ENCODE measurements at regions not wholly inside any gene's neighbourhood (a gene's known extent, or its start where the extent isn't known, plus 50 kb on each side); places are given as distances from the start of the nearest gene placed in this dataset.
"Not testable (repeated sequence)": the region's sequence is repeated elsewhere in the genome, so short reads cannot be mapped to it uniquely, and the experiment has no call there.

DNA sequence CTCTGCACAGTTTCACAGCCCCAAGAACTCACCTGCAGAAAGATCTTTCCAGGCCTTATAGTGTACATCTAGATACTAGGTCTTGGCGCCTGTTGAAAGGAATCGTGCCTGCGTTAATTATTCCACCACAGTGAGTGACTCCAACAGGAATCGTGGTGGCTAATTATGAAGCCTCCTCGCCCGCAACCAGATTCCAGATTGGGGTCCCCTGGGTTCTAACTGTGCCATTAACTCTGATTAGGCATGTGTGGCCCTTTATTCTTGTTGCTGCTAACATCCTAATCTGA, 295.3 kb upstream of the MAF start:
- no peak for DNase-seq (ENCODE audit: low read depth)

DNA sequence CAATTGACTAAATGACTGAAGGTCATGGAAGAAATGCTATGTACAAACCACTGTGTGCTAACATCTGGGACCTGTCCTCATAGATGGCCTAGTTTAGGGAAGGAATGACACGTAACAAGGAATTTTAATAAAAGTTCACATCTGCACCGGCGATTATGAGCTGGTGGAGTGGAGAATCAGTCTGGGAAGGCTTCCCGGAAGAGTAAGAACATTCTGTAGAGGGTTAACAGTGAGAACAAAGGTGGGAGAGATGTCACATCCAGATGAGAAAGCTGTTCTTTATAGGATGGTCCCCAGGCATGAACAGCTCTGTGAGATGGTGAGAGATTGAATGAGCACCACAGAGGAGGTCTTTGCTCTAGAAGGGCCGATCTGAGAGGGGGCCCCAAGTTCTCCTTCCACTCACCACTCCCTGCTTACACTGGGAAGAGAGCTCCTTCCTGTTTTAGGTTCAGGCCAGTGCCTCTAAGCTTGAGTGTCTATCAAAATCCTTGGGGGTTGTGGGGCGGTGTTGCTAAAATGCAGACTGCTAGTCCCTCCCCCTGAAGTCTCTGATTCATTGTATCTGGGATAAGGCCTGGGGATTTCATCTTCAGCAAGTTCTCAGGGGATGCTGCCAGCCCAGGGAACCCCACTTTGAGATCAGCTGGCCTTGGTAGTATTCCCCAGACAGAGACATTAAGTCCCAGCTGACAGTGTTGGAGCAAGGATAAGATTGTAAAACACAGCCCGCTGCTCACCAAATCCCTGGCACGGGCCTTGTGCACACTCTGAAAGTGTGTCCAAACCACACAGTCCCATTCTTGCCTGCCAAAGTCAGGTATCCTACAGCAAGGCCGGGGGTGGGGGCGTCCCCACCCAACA, 294.7 kb upstream of the MAF start:
- no peak for DNase-seq (ENCODE audit: low read depth)

DNA sequence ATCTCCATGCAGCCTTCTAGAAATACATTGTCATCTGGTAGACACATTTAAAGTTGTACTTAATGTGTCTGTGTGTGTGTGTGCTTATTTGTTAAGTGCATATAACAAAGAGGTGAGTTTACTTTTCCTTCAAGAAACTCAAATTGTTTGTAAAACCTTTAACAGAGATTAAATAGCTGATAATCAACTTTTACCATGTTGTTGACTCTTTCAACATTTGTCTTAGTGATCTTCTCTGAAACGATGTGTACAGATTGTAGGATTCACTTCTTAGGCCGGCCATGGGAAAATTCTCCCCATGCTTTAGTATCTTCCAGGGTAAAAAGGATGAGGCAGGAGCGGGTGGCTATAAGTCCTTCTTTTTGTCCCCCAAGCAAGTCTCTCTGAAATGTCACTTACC, 292.9 kb upstream of the MAF start:
- no peak for DNase-seq (ENCODE audit: low read depth)

DNA sequence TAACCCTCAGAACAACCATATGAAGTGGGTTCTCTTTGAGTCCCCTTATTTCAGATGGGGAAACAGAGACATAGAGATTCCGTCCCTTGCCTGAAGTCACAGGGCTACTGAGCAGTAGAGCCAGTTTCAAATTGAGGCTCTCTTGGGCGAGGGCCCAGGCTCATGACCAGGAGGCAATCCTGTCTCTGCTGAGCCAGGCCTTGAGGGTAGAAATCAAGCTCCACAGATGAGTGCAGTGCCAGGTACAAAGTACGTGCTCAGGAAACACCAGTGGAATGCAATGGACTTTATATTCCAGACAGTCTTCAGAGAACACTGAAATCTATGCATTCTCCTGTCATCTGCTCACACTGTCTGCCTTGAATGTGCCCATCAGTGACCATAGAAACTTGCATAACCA, 291.7 kb upstream of the MAF start:
- no peak for DNase-seq (ENCODE audit: low read depth)

DNA sequence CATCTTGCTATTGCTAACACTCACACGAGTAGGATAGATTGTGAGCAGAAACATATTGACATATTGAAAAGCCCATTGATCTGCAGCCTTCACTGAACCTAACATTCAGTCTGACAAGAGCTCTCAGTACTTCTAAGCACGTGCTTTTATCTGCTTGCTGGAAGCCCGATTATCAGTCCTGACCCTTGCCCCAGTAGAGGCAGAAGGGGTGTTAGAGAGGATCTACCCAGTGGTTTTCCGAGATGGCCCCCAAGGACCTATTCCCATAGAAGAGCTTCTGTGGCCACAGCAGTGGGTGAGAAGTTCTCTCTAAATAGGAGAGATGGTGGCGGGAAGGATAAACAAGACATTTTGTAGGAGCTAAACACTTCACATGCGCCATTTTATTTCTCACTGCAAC, 290.9 kb upstream of the MAF start:
- DNase-seq (ENCODE audit: low read depth) = no peak

DNA sequence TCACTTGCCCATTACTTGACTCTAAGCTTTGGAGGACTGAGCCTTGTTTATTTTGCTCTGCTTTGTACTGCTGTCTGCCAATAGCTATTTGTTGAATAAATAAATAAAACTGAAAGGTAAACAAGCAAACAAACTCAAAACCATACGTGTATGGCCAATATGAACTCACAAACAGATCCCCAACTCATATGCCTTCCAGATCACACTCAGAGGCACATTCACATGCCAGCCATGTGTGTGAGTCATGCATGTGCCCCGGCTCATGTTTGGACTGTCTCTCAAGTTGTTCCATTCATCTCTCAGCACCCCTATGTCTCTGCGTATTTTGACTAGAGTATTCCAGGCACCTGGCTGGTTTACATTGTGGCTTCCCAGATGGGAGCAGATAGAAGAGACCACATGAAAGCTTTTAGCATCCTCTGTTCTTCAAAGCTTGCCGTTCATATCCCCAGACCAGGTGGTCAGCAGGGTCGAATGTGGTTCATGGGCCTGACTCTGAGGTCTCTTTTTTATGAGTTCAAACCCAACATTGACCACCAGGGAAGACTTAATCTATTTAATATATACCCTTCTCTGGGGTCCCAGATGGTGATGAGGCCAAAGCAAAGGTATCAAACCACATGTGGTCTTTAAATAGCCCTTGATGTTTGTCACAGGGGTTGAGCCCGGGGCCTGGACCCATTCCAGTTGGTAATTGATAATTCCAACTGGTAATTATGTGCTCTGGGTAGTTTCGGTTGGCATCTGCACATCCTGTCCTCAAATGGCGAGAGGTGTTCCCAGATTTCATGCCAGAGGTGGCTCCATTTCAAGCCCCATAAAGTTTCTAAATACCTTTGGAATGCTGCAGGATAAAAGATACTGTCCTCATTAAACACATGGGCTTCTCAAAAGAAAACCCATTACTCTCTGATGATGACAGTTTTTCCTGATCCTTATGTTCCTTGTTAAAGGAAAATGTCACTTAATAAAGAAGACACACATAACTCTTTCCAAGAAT, 287.3 kb upstream of the MAF start:
- no peak for DNase-seq (ENCODE audit: low read depth)

DNA sequence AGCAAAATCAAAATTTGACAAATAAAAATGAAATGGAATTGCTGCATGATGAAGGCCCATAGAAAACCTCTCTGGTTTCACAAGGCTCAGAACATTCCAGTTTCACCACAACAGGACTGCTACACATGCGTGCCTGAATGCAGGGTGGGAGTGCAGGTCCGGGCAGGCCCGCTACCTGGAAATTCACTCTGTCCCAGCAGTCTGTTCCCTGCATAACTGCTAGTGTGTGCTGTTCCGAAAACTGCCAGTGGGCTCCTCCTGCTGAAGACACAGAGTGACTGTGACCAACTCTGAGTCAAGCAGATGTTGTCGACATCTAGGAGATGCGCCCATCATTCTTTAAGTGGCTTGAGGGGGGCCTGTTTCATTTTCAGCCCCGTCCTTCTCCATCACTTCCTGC, 284.8 kb upstream of the MAF start:
- no peak for DNase-seq (ENCODE audit: low read depth)

DNA sequence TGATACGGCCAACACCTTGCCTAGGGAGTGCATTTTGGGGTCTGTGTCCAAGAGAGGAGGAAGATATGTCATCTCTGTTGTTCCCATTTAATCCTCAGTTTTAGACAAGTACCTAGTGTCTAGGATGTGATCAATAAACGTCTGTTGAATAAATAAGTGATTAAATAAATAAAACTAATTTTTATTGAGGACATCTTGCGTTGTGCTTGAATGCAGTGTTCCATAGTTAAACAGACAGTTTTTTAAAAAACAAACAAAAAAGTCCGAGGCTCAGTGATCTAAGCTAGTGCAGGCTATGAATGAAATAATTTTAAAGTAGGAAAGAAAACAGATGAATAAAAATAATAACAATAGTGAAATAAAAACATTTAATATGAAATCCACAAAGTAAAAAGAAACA, 283.0 kb upstream of the MAF start:
- DNase-seq (ENCODE audit: low read depth) = no peak

DNA sequence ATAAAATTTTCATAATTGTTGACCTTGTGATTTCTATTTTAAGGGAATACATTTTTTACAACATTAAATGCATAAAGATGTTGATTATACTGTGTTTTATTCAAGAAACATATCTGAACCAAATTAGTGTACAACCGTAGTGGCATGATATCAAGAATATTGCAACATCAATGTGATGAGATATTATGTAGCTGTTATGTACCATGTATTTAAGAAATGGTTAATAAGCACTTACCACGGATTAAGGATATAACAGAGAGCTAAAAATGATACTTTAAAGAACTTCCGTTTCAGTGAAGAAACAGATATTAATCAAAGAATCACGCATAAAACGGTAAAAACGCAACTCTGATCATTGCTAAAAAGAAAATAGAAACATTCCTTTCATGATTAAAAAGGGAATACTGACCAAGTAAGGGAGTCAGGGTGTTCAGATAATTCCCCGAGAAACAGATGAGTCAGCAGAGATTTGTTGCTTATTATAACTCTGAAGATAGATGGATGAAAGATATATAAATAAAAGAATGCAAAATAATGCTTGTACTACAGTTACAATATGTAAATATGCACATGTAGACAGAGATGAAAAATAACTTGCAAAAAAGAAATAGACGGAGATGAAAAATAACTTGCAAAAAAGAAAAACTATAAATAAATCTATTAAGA, 281.9 kb upstream of the MAF start:
- no peak for DNase-seq (ENCODE audit: low read depth)

DNA sequence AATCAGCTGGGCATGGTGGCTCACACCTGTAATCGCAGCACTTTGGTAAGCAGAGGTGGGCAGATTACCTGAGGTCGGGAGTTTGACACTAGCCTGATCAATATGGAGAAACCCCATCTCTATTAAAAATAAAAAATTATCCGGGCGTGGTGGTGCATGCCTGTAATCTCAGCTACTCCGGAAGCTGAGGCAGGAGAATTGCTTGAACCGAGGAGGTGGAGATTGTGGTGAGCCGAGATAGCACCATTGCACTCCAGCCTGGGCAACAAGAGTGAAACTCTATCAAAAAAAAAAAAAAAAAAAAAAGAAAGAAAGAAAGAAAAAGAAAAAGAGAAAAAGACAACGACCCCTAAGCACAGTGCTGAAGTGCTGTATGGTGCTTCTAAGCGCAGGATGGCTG, 280.6 kb upstream of the MAF start:
- not testable (repeated sequence) for DNase-seq (ENCODE audit: low read depth)

DNA sequence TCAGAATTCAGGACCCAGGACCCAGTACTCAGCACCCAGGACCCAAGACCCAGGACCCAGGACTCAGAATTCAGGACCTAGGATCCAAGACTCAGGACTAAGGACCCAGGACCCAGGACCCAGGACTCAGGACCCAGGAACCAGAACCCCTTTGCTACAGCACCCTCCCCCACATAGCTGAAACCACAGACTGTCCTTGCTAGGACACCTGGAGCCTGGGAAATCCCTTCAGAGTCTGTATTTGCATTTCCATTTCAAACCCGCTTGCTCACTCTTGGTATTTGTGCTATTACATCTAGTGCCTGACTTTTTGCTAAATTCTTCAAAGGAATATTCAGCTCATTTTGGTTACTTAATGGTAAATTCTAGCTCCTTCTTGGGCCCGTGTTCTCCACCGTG, 275.8 kb upstream of the MAF start:
- DNase-seq (ENCODE audit: low read depth) = no peak

DNA sequence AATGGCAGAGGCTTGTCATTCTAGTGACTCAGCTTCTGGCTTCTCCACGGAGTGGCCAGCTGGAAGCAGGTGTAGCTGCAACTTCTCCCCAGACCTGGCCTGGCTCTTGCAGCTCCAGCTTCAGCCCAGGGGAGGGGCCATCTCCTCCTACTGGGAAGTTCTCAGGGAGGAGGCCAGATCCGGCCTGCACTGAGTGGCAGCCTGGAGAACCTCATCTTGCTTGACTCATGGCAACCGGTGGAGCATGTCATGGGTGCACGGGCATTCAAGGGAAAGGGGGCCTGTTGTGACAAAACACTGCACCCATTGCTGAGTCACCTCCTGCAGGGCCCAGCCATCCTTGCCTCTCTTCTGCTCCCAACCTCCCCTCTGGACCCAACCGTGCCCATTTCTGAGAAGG, 273.9 kb upstream of the MAF start:
- no peak for DNase-seq (ENCODE audit: low read depth)

DNA sequence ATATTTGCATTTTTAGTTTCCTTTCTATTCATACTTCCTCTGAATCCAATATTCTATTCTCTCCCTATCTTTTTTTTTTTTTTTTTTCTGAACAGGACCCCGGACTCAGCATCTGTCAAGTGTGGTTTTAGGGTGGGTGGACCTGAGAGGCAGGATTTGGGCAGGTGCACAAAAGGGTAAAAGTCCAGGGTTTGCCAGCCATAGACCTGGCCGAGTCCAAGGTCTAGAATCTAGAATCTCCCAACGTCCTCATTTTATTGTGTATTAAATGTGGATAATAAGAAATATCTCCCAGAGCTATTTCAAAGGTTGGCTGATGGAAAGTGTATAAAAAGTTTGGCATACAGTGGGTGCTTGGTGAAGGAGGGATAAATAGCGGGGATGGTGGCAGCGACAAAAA, 273.3 kb upstream of the MAF start:
- no peak for DNase-seq (ENCODE audit: low read depth)

DNA sequence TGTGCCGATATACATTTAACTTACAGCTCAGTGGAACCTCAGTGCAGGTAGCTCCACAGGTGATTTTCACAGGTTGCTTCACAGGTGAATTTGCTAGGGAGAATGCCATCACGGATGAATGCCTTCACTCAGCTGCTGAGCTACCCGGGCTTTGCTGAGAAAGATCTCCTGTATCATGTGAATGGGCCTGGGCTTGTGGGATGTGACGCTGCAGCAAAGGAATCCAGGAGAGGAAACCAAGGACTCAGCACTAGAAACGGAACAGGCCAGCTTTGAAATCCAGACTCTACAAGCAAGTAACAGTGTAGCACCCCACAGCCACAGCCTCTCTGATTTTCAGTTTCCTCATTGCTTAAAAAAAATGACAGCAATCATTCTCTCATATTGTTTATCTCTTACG, 271.4 kb upstream of the MAF start:
- DNase-seq (ENCODE audit: low read depth) = no peak

DNA sequence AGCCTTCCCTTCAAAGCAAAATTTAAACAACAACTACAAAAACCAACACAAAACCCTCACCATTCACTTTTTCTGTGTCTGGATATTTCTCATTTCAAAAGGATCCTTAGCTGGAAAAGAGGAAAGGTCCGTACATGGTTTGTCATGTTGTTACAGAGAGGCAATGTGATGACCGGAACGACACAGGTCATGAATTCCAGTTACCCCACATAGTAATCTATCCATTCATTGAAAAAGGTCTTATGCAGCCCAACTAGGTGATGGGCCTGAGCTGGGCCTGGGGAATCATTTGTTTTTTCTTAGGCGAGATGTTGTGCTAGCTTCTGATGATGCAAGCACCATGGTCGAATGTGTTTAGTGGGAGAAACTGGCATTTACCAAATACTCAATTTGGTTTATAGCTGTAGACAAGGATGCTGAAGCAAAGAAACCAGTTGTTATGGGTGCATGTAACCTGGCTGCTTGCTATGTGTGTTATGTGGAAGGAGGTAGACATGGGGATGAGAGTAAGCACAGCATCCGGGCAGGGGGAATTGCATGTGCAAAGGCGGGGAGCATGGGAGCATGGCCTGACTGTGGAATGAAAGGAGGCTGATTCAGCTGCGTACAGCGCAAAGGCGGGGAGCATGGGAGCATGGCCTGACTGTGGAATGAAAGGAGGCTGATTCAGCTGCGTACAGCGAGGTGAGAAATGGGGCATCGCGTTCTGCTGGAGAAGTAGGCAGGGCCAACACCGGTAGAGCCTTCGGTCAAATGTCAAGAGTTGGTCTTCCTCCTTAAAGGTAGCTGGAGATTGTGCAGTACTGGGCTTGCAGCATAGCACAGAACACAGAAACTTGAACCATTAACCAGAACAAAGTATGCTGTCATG, 269.7 kb upstream of the MAF start:
- DNase-seq (ENCODE audit: low read depth) = no peak

DNA sequence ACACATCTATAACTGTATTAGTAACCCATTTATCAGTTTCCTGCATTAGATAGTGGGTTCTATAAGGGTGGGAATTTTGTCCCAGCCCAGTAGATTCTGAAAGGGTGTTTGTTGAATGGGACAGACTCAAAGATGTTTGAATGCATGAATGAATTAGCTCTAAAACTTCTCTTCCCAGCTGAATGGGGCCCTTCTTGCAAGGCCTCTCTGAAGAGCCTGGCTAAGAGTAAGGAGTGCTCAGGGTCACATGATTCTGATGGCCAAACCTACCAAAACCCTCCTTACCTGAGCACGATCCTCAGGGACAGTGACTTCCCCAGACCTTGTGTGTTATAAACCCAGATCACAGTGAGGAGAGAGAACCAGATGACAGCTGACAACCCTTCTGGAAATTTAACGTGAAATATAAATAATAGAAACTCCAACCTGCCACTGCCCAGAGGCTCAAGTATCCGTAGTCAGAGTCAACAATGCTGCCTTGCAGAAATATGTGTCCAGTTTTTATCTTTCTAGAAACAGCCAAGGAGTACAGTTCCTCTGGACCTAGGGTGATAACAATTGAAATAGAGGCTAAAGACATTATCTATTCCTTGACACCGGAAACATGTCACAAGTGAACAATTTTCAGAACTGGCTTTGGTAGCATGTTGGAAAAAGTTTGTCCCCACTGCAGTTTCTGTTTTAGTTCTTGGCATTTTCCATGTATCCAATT, 268.9 kb upstream of the MAF start:
- no peak for DNase-seq (ENCODE audit: low read depth)

DNA sequence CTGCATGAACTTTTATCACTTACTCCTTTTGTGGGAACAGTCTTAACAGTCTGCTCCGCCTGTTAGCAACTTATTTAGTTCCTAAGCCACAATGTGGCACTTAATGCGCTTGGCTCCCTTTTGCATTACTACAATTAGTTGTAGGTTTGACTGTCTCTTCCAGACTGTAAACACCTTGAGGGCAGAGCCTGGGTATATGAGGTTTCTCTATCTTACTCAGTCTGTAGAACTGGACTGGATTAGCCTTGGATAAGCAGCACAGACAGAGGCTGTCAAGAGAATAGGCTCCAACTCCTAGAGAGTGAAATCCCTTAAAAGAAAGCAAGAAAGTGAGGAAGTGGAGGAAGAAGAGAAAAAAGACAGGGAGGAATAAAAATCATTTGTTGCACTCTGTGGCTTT, 268.3 kb upstream of the MAF start:
- DNase-seq (ENCODE audit: low read depth) = no peak

DNA sequence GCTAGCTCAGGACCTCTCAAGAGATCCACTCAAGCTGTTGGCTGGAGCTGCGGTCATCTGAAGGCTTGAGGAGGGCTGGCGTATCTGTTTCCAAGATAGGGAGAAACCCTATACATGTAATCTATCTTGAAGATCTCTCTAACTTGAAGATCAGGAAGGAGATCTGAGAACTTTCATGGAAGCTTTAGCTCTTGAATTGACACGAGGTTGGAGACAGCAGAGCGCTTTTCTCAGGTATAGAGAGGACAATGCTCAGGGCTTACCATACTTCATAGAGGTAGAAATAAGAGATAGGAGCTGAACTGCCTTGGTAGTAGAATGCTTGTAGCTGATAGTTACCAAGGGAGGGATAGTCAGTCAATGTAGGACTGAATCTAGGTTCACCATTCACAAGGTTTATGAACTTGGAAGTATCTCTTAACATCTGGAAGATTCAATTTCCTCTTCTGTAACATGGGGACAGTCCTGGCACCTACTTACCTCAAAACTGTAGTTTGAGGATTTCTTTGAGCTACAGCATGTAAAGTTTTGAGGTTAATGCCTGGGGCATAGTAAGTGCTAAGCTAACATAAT, 267.0 kb upstream of the MAF start:
- no peak for DNase-seq (ENCODE audit: low read depth)

DNA sequence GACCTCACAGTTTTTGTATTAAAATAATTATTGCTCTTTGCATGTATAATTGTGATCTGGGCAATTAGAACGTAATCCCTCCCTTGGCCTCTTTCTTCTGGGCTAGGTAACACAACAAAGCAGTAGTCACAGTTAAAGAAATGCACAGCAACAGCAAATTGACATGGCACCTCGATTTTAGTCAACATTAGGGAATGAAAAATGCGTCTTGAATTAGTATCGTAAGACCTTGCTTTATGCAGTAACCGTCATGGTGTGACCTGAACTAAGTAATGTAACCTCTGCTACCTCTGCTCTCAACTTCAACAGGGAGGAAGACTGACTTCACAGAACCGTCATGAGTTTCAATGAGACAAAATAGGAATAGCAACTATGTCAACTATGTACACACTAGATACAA, 265.4 kb upstream of the MAF start:
- no peak for DNase-seq (ENCODE audit: low read depth)

DNA sequence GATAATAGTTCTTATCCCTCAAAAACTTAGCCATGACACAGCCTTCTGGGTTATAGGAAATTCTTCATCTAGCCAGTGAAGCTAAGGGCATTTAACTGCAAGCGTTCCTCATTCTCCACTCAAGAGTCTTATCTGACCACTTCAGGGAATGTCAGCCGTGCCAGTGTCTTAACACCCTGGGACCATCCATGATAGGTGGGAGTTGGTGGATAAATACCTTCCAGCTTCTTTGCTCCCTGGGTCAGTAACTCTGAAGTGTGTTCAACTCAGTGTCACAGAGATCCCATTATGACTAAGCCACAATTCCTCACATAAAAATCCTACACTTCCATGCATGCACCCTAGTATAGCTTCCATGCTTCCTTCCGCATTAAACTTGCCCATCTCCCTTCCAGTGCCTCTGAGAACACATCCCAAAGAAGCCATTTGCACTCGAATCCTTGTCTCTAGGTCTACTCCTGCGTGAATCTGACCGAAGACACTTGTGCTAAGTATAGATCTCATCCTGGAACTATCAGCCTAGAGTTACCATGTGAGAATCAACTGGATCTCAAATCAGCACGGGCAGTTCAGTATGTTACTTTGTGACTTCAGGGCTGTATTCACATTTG, 264.3 kb upstream of the MAF start:
- no peak for DNase-seq (ENCODE audit: low read depth)

Measured in activated T-helper 9 cell treated with anti-CD3 and anti-CD28 coated beads, Interleukin-2, amount 50 U/mL, for 16 hours (primary cell).